ELR (cell line): ENCODE measurements at regions not wholly inside any gene's neighbourhood (a gene's known extent, or its start where the extent isn't known, plus 50 kb on each side); places are given as distances from the start of the nearest gene placed in this dataset.

Experiments
- DNase-seq: peaks from one replicate; pipeline ENCODE4 v3.0.0-alpha.2; 2015; ENCODE audit warnings: low read depth

GRCh38 chr2:6421138-6421730, 444.5 kb downstream of the CMPK2 start:
- DNase-seq, result no peak

GRCh38 chr2:6421888-6422287, 443.8 kb downstream of the CMPK2 start:
- DNase-seq, result no peak

GRCh38 chr2:6423157-6423556, 442.6 kb downstream of the CMPK2 start:
- no peak for DNase-seq

GRCh38 chr2:6423944-6424343, 441.8 kb downstream of the CMPK2 start:
- DNase-seq, result no peak

GRCh38 chr2:6425032-6425431, 440.7 kb downstream of the CMPK2 start:
- DNase-seq, result no peak

GRCh38 chr2:6429210-6429986, 436.3 kb downstream of the CMPK2 start:
- no peak for DNase-seq

- DNase-seq, result no peak
These were observed 431.3 kb downstream of the CMPK2 start for GRCh38 chr2:6434438-6434837.

GRCh38 chr2:6441800-6442199, 423.9 kb downstream of the CMPK2 start:
- DNase-seq, result no peak

- no peak for DNase-seq
These were observed 423.3 kb downstream of the CMPK2 start for GRCh38 chr2:6442252-6442985.

GRCh38 chr2:6443061-6443823, 422.5 kb downstream of the CMPK2 start:
- no peak for DNase-seq

GRCh38 chr2:6444514-6444913, 421.2 kb downstream of the CMPK2 start:
- DNase-seq, result no peak

- no peak for DNase-seq
These were observed 420.6 kb downstream of the CMPK2 start for GRCh38 chr2:6445156-6445555.

- DNase-seq, result no peak
These were observed 418.6 kb downstream of the CMPK2 start for GRCh38 chr2:6446938-6447608.

GRCh38 chr2:6448893-6449292, 416.8 kb downstream of the CMPK2 start:
- DNase-seq, result no peak

- DNase-seq, result no peak
These were observed 416.4 kb downstream of the CMPK2 start for GRCh38 chr2:6449343-6449742.

GRCh38 chr2:6452702-6453481, 412.8 kb downstream of the CMPK2 start:
- DNase-seq, result peak; percentile 1

GRCh38 chr2:6454286-6454990, 411.3 kb downstream of the CMPK2 start:
- no peak for DNase-seq

- no peak for DNase-seq
These were observed 406.6 kb downstream of the CMPK2 start for GRCh38 chr2:6459138-6459537.

GRCh38 chr2:6470518-6470917, 395.2 kb downstream of the CMPK2 start:
- no peak for DNase-seq

- no peak for DNase-seq
These were observed 394.3 kb downstream of the CMPK2 start for GRCh38 chr2:6471419-6471818.
